Esophagus muscularis mucosa (tissue), 4 donors: ENCODE measurements at regions not wholly inside any gene's neighbourhood (a gene's known extent, or its start where the extent isn't known, plus 50 kb on each side); places are given as distances from the start of the nearest gene placed in this dataset.

Experiments used
- DNase-seq: peaks from one replicate; pipeline ENCODE4 v3.0.0-alpha.2; 2017; ENCODE audit errors: extremely low spot score
- H3K27ac ChIP-seq, 4 donors: fragments of 200-600 bp; sonication (generic); replicated peaks in 1 of 4; 1 replicate in 3 of 4; 2 replicates in 1 of 4; pipeline ENCODE4 v1.5.1; 2016 to 2019; ENCODE audit warnings: mild to moderate bottlenecking in 1 of 4
- H3K27me3 ChIP-seq, 4 donors: fragments of 200-600 bp; sonication (generic); one replicate each; pipeline versions ENCODE4 v1.5.1 to v1.6.0; 2016 to 2019
- H3K36me3 ChIP-seq, 4 donors: fragments of 200-600 bp; sonication (generic); one replicate each; pipeline ENCODE4 v1.5.1; 2016 to 2019
- H3K4me1 ChIP-seq, 4 donors: fragments of 200-600 bp; sonication (generic); one replicate each; pipeline ENCODE4 v1.5.1; 2016 to 2019
- H3K4me3 ChIP-seq, 4 donors: fragments of 200-600 bp; sonication (generic); 1 replicate in 2 of 4; 2 replicates in 2 of 4; pipeline ENCODE4 v1.5.1; 2016 to 2019; ENCODE audit warnings: mild to moderate bottlenecking in 4 of 4, moderate library complexity in 1 of 4
- H3K9me3 ChIP-seq, 4 donors: fragments of 200-600 bp; sonication (generic); 1 replicate in 3 of 4; 2 replicates in 1 of 4; pipeline ENCODE4 v1.5.1; 2016 to 2019
- CTCF ChIP-seq, 3 experiments: fragments of 200-600 bp in 2 of 3; fragments of 450-650 bp in 1 of 3; sonication (generic) in 2 of 3; IDR thresholded peaks; one replicate each; pipeline ENCODE4 v1.5.1; 2017 to 2019; ENCODE audit warnings: antibody characterized with exemption in 3 of 3, mild to moderate bottlenecking in 2 of 3, moderate library complexity in 1 of 3
- EP300 ChIP-seq: sonication (generic); formaldehyde crosslinking; IDR thresholded peaks from one replicate; pipeline ENCODE4 v1.6.1; 2017; ENCODE audit warnings: antibody characterized with exemption
- POLR2A ChIP-seq: fragments of 450-650 bp; IDR thresholded peaks from one replicate; pipeline ENCODE4 v1.6.1; 2017; ENCODE audit warnings: antibody characterized with exemption, moderate library complexity, mild to moderate bottlenecking, low read depth
- POLR2AphosphoS5 ChIP-seq, 2 donors: sonication (generic); formaldehyde crosslinking; IDR thresholded peaks; one replicate each; pipeline ENCODE4 v1.6.1; 2017; ENCODE audit warnings: antibody characterized with exemption in 2 of 2
- WGBS: methylation state at CpG from one replicate; pipeline ENCODE4 v1.1.5; 2018; 5-methylcytosine and 5-hydroxymethylcytosine counted together
- intact Hi-C: fragments of 100-400 bp; cut with DNase I; formaldehyde crosslinking; loops from one replicate; pipeline ENCODE4 v1.15.1; 2023

- Histone ChIP-seq H3K4me3 (no peak overlapping the region), H3K9me3 (no peaks in the 10 kb centered on the region), H3K36me3 (no peaks in the 10 kb centered on the region), H3K4me1 (peaks cover 0 to 5% (median 0%) of the 10 kb centered on the region in 4 donors), H3K27ac (no peak overlapping the region), H3K27me3 (no peaks in the 10 kb centered on the region)
- no peak for DNase-seq
- no peak for TF ChIP-seq CTCF (IDR thresholded peaks at IDR 0.05)
- TF ChIP-seq EP300, result no peak
- TF ChIP-seq POLR2A, result no peak
- no peak for TF ChIP-seq POLR2AphosphoS5 (IDR thresholded peaks at IDR 0.05)
- intact Hi-C loops, result no loop called here
These were observed 301.2 kb upstream of the ARSJ start for GRCh38 chr4:114280645-114281044.

- Histone ChIP-seq H3K27ac (no peak overlapping the region), H3K4me3 (no peak overlapping the region), H3K4me1 (peaks cover 0 to 5% (median 0%) of the 10 kb centered on the region in 4 donors), H3K27me3 (no peaks in the 10 kb centered on the region), H3K9me3 (peaks cover 0 to 5% (median 0%) of the 10 kb centered on the region in 4 donors), H3K36me3 (no peaks in the 10 kb centered on the region)
- WGBS, result 82% methylated on average over 6 of the region's 6 CpGs
- DNase-seq, result no peak
- intact Hi-C loops, result no loop called here
- TF ChIP-seq POLR2A (no peak), EP300 (no peak), CTCF (IDR thresholded peaks at IDR 0.05) (no peak), POLR2AphosphoS5 (IDR thresholded peaks at IDR 0.05) (no peak)
These were observed 301.9 kb upstream of the ARSJ start for GRCh38 chr4:114281164-114281960.

GRCh38 chr4:114282937-114283336, 303.5 kb upstream of the ARSJ start:
- H3K4me1 ChIP-seq, result peaks cover 0 to 5% (median 0%) of the 10 kb centered on the region in 4 donors
- peaks cover 0 to 6% (median 0%) of the 10 kb centered on the region in 4 donors for H3K9me3 ChIP-seq
- WGBS, result 61% methylated on average over 1 of the region's 1 CpG
- DNase-seq, result no peak
- H3K4me3 ChIP-seq, result no peak overlapping the region
- intact Hi-C loops, result no loop called here
- H3K36me3 ChIP-seq, result no peaks in the 10 kb centered on the region
- H3K27ac ChIP-seq, result no peak overlapping the region
- no peaks in the 10 kb centered on the region for H3K27me3 ChIP-seq
- no peak for TF ChIP-seq EP300
- no peak for TF ChIP-seq POLR2AphosphoS5 (IDR thresholded peaks at IDR 0.05)
- TF ChIP-seq POLR2A, result no peak
- TF ChIP-seq CTCF (IDR thresholded peaks at IDR 0.05), result no peak

- TF ChIP-seq POLR2AphosphoS5 (IDR thresholded peaks at IDR 0.05), result no peak
- TF ChIP-seq EP300, result no peak
- no peak for TF ChIP-seq POLR2A
- TF ChIP-seq CTCF (IDR thresholded peaks at IDR 0.05), result no peak
- H3K36me3 ChIP-seq, result no peaks in the 10 kb centered on the region
- peaks cover 0 to 5% (median 0%) of the 10 kb centered on the region in 4 donors for H3K4me1 ChIP-seq
- no peak overlapping the region for H3K27ac ChIP-seq
- no peak for DNase-seq
- H3K9me3 ChIP-seq, result peaks cover 0 to 6% (median 0%) of the 10 kb centered on the region in 4 donors
- no peaks in the 10 kb centered on the region for H3K27me3 ChIP-seq
- intact Hi-C loops, result no loop called here
- no peak overlapping the region for H3K4me3 ChIP-seq
- 91% methylated on average over 1 of the region's 1 CpG for WGBS
These were observed 305.2 kb upstream of the ARSJ start for GRCh38 chr4:114284629-114285028.
